NCI-H510A treated with DMSO at 0.1 percent for 48 hours (cell line): ENCODE measurements at regions not wholly inside any gene's neighbourhood (a gene's known extent, or its start where the extent isn't known, plus 50 kb on each side); places are given as distances from the start of the nearest gene placed in this dataset.
"Not testable (repeated sequence)": the region's sequence is repeated elsewhere in the genome, so short reads cannot be mapped to it uniquely, and the experiment has no call there.

Experiments used
- DNase-seq: peaks from one replicate; lab custom pipeline; 2025; lab: John Stamatoyannopoulos, UW

- no peak for DNase-seq
Observed at GRCh38 chr2:106009096-106009495, 185.0 kb downstream of the UXS1 start.

GRCh38 chr2:106004851-106005250 is 189.2 kb downstream of the UXS1 start:
- no peak for DNase-seq

DNA sequence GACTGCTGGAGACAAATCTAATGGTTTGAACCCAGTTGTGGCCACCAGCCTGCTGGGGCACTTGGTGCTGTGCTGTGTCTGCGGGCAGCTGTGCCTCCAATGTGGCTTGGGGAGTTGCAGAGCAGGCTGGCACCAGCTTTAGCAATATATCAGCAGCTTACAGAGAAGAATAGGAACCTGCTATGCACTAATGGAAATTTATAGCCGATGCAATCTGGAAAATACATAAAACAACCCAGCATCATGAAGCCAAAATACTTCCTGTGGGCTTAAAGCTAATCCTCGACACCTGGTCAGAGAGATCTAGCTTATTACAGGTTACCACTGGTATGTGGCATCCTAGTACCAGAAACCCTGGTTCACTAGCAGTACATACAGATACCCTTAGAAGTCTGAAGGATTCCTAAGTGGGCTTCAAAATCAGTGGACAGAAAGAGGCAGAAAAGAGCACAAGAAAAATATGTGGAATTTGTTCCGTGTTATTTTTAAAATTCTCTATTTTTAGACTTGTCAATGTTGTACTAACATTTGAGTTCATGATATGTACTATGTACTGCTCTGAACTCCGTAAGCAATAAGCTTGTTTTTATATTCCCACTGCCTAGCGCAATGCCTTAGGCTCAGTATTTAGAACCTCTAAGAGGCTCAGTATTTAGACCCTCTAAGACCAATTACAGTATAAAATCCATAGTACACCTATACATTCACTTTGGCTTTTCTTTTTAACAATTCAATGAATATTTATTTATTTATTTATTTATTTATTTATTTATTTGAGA is 194.7 kb downstream of the UXS1 start:
- DNase-seq: no peak

GRCh38 chr2:105997711-105998110 is 196.4 kb downstream of the UXS1 start:
- no peak for DNase-seq

DNA sequence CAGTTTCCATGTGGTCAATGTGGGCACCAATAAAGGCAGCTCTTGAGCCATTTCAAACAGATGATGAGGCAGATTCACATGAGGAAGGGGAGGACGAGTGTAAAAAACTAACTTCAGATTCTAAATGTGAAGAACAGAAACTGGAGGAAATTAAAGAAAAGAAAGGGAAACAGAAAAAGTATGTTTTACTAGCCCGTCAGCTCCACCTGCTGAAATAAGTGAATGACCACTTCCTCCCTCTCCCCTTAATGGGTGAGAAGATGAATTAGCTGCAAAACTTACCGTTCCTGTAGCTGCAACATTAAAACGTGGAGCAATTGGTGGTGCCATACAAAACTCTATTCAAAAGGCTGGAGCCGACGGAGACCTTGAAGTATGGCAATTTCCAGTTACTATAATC is 203.5 kb downstream of the UXS1 start:
- DNase-seq: no peak

DNA sequence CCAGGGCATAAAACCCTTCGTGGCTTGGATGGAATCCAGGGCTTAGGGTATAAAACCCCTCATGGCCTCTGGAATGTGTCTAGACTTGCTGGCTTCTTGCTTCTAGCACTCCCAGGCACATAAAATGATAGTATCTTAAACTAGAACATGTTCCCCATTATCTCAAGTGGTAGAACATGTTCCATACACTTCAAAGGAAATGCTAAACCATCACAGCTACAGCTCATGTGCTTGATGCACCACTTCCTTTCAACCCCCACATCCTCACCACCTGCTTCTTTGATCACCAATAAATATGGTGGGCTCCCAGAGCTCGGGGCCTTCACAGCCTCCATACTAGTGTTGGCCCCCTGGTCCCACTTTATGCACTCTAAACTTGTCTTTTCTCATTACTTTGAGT is 204.3 kb downstream of the UXS1 start:
- DNase-seq: not testable (repeated sequence)

DNA sequence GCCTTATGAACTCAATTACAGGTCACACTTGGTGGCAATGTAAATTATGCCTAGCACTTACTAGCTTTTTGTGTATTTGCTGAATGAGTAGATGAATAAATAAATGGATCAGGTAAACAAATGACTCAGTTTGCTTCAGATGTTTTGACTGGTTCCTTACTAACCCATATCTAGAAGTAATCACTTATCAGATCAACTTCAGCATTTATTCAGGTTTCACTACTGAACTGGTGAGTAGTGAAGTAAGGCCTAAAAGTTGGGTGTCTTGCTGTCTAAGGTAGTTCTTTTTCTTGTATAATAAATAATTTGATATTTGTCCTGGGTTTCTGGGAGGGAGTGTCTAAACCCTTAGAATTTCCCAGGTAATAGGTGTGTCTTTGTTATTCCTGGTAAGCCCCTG is 205.0 kb downstream of the UXS1 start:
- no peak for DNase-seq

GRCh38 chr2:105977807-105978206 is 216.3 kb downstream of the UXS1 start:
- no peak for DNase-seq

DNA sequence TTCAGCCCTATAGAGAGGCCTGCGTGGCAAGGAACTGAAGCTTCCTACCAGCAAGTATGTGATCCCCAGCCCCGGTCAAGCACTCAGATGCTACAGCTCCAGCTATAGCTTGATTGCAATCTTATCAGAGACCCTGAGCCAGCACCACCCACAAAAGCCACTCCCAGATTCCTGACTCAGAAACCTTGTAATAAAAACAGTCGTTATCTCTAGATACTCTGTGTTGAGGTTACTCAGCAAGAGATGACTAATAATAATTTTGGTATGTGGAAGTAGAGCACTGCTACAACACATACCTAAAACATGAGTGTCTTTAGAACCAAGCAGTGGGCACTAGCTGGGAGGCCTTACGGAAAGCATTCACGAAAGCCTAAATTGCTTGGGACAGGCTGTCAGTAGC is 216.9 kb downstream of the UXS1 start:
- DNase-seq: no peak

DNA sequence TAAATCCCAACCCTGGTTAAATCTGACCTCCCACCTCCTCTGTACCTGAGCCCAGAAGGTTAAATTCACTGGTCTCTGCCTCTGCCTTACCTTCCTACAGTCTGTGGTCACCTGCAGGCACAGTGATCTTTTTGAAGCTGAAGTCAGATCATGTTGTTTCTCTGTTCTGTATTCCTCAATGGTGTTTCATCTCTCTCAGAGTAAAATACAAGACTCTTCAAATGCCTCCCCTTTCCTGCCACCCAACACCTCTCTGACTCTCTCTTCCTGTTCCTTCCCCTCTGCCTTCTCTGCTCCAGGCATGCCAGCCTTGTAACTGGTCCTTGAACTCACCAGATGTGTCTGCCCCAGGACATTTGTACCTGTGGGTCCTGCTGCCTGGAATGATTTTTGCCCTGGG is 219.3 kb downstream of the UXS1 start:
- DNase-seq: no peak

GRCh38 chr2:105972927-105973326 is 221.2 kb downstream of the UXS1 start:
- no peak for DNase-seq

DNA sequence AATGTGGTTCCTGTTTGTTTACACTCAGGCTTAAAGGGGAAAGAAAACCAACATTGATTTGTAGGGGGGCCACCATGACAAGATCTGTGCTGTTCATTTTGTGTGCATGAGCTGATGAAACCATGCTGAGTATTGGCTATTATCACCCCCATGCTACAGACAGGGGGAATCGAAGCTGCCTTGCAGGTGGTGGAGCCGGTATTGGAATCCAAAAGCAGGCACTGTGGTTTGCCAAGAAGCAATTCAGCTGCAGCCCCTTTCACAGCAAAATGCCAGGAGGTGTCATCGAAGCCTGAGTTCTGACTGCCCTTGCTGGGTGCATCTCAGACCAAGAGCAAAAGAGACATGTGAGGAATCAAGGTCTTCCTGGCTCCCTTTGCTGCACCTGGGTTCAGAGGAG is 221.9 kb downstream of the UXS1 start:
- DNase-seq: no peak

GRCh38 chr2:105969552-105969951 is 224.5 kb downstream of the UXS1 start:
- peak; percentile 68 for DNase-seq

GRCh38 chr2:105962221-105962620 is 217.5 kb downstream of the NCK2 start:
- DNase-seq: no peak

- peak; percentile 73 for DNase-seq
Observed at GRCh38 chr2:105961599-105962146, 217.0 kb downstream of the NCK2 start.

- DNase-seq: no peak
Observed at GRCh38 chr2:105959357-105959756, 214.6 kb downstream of the NCK2 start.

DNA sequence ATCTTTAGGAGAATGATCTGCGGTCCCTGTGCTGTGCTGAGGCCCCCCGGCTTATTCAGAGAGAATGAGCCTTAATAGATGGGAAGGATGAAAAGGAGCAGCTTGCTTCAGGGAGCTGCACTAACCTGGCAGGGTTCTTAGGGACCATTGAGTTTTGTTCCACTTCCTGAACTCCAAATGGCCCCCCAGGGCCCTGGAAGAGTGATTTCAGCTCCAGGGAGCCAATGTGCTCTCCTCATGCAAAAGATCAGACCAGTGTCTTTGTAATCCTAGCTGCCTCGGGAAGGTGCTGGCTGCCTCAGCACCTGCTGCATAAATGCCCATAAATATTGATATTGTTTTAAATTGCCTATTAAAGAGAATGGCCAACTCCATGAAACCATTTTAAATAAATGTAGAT is 210.2 kb downstream of the NCK2 start:
- peak; percentile 47 for DNase-seq

DNA sequence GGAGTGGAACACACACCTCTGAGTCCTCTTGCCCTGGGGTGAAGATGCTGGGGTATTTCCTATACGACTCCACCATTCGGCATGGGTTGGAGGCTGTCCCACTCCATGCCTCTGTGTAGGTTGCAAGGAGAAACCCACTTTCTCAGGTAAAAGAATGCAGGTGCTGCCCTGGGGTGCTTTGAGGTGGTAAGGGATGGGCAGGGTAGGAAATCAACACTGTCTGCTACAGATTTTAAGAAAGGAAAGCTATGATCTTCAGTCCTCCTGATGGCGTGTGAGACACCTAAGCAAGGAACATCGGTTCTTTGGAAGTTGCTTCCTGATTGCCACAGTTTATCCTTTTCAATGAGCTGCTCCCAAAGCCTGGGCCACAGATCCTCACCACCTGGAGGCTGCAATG is 209.2 kb downstream of the NCK2 start:
- no peak for DNase-seq

GRCh38 chr2:105952131-105952530 is 207.4 kb downstream of the NCK2 start:
- DNase-seq: no peak

- no peak for DNase-seq
Observed at GRCh38 chr2:105951384-105951694, 206.6 kb downstream of the NCK2 start.

DNA sequence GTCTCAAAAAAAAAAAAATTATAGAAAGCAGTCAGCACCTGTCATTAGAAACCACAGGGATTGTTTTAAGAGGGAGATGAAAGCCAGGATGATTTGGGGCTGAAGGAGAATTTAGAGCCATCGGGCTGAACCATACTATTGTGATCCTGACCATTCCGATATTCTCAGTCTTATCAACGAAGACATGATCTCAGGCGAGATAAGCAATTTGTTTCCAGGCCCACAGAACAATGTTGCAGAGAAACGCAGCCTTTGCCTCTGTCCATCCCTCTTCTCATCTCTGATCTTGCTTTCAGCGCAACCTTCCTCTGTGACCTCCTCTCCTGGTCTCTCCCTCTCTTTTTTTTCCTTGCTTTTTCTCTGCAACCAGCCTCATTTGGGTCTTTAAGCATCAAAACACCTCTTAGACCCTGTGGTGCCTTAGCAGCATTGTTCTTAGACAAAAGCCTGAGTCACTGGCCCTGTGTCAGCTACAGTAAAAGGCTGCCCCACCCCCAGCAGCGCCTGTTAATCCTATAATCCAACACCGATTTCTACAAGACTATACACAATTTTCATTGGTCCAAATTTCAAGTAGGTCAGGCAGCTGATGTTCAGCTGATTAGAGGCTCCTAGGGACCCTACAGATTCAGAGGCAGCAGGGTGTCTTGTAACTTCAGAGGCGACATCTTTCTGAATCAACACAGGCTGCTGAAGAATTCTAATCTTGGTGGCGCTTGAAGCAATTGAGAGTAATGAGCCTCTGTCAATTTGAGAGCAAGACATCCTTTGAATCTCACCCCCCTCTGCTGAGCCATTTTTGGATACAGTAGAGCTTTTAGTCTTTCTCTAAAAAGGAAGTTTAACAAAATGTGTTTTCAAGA is 206.0 kb downstream of the NCK2 start:
- DNase-seq: no peak

- DNase-seq: no peak
Observed at GRCh38 chr2:105943977-105944376, 199.3 kb downstream of the NCK2 start.
